ENCODE measurements at regions not wholly inside any gene's neighbourhood (a gene's known extent, or its start where the extent isn't known, plus 50 kb on each side); places are given as distances from the start of the nearest gene placed in this dataset.

DNA sequence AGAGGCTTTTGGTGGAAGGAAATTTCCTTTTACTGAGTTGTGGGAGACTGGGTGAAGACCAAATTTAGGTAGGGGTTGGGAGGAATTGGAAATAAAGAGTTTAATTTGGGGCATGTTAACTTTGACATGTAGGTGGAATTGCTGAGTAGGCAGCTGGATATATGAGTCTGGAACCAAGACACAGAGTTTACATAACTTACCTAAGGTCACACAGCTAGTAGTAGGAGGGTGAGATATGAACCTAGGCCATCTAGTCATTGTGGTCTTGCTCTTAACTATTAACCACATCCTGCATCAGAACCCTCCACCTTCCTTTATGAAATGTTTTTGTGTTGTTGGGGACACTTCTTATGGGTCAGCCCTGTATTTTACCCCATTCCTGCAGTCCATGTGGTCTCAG is 113.1 kb downstream of the ICOS start:
- peak in 1 of 2 donors; percentile 8 for DNase-seq

DNA sequence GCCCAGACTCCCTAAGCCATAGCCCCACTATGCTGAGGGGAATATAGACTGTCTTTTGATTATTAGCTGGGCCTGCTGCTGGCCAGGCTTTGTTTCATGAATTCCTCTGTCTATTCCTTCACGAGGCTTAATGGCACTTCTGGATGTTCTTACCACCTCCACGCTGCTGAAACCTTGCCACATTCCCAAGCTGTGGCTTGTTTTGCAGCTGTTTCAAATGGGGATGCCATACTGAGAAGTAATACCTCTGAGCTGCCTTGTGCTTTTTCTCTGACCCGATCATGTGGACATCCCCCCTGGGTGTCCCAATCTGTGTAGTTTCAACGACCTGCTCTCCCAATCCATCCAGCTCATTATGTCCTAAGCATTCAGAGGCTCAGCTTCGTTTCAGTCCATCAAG is 114.1 kb downstream of the ICOS start:
- no peak for DNase-seq

DNA sequence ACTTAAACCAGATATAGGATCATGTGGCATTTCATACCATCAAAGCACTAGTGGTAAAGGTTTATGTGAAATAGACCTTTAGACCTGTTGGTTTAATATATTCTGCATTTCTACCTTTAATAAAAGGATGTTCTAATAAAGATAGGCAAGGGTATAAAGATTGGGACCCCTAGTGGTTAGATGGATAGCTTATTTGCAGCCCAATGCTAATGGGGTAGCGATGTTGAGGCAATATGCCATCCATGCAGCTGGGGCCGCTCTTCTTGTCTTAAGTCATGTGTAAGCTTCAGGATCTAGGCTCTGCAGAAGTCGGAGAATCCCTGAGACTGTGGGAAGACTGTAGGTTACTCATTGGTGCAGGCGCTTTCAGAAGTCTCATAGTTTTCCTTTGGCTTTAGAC is 114.9 kb downstream of the ICOS start:
- peak in 1 of 2 donors; percentile 39 for DNase-seq

DNA sequence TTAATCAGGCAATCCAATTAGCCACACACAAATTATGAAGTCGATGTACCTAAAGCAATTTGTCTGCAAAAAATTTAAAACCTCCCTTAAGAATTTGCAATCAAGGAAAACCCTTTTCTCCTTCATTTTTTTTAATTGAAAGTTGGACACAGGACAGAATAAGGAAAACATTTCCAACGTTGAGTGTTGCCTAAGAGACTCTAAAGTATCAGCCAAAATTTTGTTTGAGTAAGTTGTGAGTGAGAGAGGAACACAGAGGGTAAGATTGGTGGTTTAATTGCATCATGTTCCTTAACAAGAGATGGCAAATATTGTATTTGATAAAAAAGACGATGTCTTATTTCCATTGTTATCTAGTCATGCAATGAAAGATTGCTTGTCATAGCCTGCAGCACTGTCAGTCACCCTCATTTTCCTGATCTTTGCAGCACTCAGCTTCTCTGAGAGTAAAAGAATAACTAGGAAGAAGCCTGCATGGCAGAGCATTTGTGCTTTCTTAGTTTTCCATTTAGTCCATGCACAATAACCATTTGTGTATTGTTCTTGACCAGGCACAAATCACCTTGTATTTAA is 115.5 kb downstream of the ICOS start:
- no peak for DNase-seq

DNA sequence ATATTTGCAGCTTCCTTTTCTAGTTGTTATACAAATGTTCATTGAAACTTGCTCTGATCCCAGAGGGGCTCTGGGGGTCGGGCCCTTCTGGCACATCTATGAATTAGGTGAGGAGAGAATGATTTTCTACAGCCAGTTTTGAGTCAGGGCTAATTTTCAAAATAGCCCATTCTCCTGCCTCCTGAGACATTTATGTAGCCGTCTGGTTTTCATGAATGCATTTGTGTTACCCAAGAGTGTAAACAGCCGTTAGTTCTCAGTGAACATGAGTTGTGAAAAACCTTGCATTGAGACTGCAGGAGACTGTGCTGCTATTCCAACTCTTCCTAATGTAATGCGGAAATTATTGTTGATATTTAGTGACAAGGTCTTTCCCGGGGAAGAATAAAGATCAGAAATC is 122.5 kb downstream of the ICOS start:
- DNase-seq, result no peak

DNA sequence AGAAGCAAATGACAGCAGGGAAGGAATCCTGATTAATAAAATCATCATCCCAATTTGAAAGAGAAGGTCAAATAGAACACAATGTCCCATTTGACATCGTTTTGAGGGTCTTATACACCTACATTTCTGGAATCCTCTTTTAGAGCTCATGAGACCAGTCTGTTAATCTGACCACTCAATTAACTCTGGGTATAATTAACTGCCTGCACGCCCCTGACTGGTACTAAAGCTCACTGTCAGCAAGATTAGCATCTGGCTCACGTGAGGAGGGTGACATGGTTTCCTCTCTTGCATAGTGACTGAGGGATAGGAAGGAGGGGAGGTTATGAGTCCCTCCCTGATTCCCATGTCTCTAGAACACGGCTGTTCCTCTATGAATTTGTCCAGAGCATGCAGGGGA is 124.3 kb downstream of the ICOS start:
- no peak for DNase-seq

DNA sequence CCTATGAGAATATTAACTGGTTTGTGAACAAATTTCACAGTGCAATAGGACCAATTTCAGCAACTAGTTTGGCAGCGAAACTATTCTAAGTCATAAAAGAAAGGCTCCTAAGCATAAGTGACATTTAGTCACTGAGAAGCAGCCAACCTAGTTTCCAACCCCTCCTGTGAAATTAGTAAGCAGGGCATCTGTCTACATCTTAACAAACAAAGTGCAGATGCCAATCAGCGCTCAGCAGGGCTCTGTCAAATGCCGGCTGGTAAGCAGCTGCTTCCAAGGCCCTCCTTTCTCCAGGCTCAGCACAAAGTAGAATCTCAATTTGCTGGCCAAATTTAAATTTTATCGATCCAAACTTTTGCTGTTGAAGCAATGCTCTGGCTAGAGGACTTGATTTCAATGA is 124.7 kb downstream of the ICOS start:
- no peak for DNase-seq

DNA sequence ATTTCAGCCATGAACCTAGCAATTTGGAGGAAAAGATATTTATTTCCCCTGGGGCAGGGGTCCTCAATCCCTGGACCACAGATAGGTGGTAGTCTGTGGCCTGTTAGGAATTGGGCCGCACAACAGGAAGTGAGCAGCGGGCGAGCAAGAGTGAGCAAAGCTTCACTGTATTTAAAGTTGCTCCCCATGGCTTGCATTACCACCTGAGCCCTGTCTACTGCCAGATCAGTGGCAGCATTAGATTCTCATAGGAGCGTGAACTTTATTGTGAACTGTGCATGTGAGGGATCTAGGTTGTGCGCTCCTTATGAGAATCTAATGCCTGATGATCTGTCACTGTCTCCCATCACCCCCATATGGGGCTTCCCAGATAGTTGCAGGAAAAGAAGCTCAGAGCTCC is 127.6 kb downstream of the ICOS start:
- no peak for DNase-seq

DNA sequence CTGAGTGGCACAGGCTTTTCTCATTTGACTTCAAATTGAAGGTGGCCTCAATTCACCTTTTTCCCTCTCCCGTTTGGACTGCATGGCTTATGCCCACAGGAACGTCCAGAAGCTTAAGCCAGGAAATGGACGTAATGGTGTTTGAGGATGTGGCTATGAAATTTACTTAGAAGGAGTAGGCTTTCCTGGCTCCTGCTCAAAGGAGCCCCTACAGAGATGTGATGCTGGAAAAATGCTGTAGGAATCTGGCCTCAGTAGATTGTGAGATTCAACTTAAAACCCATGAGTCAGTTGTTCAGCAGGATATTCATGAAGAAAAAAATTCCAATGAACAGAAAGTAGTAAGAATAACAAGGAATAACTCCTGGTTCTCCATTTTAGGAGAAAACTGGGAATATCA is 129.0 kb downstream of the ICOS start:
- no peak for DNase-seq

DNA sequence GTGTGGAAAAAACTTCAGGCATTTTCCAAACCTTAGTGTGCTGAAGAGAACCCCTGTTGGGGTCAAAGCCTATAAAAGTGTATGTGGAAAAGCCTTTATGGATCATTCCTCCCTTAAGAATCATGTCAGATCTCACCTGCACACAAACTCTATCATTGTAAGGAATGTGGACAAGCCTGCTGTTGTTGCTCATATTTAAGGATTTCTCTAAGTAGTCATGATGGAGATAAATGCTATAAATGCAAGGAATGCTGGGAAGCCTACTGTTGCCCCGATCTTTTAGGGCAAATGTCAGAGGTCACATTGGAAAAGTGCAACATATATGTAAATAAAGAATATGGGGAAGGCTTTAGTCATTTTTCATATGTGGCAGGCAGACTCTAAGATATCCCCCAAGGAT is 129.5 kb downstream of the ICOS start:
- DNase-seq, result no peak

DNA sequence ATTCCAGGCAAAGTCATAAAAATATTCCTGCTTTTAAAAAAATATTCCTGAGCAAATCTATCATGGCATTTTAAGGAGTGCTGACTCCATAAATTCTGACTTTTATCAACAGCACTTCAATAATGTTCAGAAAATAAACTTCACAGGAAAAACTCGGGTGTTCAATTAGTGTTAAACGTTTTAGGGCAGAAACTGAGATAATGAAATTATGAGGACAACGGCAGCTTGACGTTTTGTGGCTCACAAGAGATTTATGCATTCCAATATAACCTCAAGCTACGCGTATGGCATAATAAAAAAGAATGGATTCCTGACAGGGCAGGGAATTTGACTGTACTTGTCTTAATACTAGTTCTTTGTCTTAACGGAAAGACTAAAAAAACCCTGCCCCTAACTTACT is 133.2 kb downstream of the ICOS start:
- DNase-seq, result no peak

DNA sequence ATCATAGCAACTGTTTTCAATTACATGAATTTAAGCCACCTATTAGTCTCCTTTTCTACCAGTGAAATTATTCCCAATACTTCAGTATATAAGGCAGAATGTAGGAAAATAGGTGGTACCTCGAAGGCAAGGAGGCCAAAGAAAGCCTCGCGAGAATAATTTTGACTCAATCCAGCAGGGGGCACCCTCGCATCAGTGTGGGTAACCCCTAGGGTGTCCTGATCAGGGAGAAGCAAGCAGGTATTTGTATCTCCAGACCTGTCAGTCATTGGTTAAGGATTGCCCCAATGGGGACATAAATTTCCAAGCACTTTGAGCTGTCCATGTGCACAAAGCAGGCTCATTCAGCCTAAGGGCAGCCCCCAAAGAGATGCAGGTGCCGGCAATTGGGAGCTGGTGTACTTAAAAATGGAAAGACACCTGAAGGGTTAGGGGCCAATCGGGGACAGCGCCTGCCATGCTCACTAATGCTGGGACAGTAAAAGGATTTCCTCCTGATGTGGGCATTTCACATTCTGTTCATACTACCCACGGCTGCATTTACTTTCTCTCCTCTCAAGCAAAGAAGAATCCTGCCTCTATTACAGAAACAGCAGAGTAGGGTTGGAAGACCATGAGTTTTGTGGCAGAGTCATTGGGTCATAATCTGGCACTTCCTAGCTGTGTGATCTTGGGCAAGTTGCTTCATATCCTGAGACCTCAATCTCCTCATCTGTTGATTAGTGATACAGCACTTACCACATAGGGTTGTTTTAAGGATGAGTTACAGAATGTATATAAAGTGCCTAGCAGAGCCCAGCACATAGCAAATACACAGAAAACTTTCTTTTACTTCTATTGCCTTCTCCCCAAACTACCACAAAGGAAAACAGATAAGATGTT is 136.1 kb downstream of the ICOS start:
- peak; percentile 9 to 58 for DNase-seq

DNA sequence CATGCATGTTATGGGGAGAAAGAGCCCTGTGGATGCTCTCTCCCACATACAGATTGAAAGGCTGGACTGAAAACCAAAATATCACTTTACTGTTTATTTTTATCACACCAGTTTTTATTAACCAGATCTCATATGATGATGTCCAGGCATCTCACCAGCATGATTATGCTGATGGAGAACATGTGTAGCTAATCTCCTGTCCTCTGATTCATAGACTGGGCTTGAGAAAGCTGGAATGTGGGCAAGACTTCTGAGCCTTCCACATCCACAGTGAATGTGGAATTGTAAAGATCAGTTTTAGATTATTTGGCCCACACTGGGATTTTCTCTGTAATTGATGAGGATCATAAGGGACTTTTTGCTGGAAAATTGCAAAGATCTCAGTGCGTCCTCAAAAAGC is 137.9 kb downstream of the ICOS start:
- no peak for DNase-seq

DNA sequence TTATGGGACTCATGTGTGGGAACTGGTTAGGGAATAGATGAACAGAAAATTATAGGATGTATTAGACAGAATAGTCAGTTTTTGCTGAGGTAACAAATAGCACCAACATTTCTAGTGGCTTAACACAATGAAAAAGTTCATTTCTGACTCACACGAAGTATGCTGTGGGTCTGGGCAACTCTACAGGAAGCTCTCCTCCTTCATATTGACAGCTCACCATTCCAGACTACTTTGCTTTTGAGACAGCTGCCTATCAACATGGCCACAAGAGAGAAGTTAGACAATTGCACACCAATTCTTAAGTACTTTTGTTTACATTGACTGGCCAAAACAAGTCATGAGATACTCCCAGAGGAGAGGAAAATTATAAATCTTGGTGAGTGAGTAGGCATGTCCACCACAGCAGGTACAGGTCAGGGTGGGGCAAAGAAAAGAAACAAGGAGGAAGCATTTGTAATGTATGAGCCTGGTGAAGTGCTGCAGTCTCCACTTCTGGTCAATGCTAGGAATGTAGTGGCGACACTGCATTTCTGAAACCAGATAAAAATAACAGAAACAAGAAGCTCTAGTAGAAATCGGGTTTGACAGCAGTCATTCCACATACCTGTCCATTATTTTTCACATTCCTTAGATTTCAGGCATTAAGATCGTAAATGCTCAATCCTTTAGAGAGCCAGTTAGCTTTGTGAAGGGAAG is 141.6 kb downstream of the ICOS start:
- no peak for DNase-seq

DNA sequence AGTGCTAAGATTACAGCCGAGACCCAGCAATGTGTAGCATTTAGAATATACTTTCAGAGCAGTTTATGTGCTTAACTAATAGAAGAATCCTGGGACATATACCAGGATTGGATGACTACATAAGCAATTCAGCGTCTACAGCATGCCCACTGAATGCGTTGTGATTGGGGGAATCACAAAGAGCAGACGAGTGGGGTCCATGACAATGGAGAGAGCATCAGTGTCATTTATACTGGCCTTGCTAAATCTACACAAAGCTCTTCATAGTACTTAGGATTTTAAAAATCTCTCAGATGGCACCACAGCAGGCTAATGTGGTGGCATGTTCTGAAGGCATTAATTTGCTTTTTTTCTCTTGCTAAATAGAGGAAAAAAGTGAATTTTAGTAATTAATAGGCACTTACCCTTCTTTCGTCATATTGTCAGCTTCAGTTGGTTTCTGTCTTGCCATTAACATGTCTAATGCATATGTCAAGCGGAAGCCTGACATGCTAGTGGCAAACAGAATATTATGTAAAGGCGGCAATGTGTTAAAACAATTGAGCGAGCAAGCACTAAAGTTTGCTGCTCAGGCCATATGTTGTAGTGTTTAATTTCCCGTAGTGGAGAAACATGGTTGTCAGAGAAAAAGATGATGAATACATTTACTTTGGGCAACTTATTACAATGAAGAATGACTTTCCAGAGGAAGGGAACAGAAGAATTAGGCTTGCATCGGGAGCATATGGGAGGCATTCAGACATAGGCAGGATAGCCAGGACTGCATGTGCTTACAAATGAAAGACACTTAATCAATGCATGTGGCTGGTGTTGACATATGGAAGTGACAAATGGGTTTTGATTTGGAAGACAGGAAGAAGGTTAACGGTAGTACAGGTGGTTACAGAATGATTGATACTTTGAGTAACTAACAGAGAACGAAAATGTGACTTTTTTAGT is 145.2 kb downstream of the ICOS start:
- no peak for DNase-seq

DNA sequence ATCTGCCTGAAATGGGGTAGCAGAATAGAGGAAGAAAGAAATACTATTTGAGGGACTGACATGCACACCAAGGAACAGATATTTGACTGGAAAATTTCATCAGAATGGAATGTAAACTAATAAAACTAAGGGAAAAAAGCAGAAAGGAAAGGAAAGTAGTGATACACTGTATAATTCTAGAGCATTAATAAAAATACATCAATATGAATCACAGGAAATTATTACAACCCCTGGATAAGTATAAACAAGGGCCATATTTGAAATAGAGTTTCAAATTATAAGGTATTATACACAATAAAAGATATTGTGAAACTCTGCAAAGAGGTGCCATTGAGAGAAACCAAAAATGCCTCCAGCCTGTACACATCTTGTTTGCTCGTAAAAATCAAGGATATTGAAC is 149.6 kb downstream of the ICOS start:
- DNase-seq, result no peak

DNA sequence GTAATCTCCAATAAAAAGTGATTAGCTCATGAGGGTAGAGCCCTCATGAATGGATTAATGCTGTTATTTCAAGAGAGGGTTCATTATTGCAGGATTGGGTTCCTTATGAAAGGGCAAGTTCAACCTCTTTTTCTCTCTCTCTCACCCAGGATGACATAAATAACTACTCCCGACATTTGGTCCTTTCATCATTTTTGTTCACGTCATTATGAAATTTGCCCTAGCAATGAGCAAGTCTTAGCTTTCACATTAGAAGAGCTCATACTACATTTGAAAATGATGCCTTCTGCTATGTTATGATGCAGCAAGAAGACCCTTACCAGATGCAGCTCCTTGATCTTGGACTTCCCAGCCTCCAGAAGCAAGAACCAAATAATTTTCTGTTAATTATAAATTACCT is 152.5 kb downstream of the ICOS start:
- no peak for DNase-seq

DNA sequence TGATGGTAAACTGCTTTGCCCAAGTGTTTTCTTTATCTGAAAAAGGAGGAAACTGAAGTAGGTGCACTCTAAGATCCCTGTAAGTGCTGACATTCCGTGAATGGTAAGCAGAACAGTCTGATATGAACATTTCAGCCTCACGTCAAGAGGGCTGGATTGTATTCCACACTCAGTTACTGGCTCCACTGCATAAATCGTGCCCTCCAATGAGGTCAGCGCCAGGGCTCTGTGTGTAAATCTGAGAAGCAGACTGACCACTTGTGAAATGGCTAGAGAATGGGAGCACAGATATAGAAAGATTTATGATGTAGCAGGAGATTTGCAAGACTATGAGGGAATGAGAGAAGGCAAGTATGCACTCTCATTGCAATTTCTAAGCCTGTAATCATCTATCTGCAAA is 153.0 kb downstream of the ICOS start:
- DNase-seq, result no peak

DNA sequence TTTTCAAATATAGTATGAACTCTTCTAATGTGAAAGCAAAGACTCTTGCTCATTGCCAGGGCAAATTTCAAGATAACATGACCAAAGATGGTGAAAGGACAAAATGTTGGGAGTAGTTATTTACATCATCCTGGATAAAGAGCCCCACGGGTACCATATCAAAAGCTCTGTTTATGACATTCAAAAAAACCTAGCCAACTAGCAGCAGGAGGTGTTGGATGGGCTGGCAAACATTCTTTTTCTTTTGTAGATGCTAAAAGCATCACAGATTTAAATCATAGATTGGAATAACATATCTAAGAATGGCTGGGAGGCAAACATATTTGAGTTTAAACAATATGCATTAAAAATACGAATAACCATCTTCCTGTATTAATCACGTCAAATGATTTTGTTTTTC is 153.5 kb downstream of the ICOS start:
- no peak for DNase-seq

DNA sequence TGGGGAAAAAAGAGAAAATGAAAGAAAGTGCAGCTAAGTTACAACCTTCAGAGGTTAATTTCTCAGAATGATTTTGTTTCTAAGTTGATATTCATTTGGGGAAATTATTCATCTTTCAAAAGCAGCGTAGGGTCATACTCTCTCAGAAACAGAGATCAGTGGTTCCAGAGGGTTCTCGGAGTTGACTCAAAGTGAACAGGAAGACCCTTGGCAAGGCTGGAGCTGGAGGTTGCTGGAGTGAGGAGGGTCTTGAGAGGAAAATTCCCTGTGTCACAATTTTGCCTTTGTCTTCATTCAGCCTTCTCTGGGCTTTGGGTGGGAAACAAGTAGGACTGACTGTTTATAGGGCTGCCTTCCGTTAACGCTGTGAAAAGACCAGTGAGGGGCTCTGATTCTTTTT is 168.2 kb downstream of the ICOS start:
- DNase-seq, result no peak

DNA sequence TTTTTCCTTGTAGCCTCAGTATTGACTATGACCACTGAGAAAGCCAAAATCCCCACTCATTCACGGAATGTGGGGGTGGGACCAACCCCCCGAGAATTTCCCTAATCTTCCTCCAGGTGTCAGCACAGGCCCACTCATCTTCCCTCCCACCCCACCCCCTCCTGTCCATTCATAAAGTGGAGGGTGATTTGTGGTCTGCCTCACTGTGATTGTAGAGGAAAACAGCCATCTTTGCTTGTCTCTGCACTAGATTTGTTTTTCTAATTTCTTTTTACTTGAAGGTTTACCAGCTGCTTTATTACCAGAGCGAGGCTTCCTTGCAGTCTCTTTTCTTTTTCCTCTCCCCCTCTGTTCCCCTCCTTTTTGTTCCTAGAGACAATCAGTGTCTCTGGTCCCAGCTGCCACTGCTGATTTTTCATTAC is 171.8 kb downstream of the ICOS start:
- DNase-seq, result peak; percentile 19 to 70

DNA sequence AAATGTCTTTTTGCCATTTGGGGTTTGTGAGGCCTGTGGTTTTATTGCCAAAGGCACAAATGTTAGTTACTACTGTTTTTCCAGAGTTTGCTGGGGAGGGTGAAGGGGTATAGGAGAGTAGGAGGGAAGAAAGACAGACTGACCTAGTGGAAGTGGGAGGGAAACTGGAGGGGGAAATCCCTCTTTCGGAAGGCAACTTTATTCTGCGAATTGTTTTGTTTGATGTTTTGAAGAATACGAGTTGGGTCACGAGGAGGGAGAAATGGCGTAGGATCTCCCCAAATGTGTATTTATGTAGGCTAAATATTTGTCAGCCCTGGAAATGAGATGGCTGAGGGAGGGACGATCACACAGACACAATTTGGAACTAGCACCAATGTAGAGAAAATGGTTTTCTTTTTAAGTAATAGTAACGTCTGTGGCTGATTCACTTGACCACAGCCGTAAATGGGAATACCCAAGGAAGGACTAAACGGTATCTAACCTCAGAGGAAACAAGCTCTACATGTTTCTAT is 172.3 kb downstream of the ICOS start:
- peak in 1 of 2 donors; percentile 36 for DNase-seq

DNA sequence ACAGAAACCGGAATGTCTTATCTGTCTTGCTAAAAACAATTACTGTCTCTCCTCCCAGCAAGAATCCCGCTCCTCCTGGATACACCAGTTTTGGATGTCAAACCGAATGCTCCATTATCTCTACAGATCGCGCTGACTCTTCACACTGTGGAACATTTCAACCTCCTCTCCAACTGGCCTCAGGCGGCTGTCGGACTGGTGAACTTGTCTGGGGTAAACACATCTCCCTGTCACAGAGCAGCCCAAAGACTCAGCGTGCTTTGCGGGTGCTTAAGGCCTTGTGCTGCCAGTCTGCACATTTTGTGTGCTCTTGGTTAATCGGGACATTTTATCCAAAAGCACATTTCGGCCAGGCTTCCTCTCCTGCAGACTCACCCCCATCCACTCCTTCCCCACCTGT is 173.1 kb downstream of the ICOS start:
- DNase-seq, result no peak
